ENCODE measurements at regions not wholly inside any gene's neighbourhood (a gene's known extent, or its start where the extent isn't known, plus 50 kb on each side); places are given as distances from the start of the nearest gene placed in this dataset.

GRCh38 chr14:27929797-27930347, 836.7 kb upstream of the FOXG1 start:
- no peak for TF ChIP-seq CTCF (IDR thresholded peaks at IDR 0.05; ENCODE audit: borderline replicate concordance, insufficient read depth, low read depth, low read length)
- no peak overlapping the region for H3K4me3 ChIP-seq (ENCODE audit: low read depth, low read length)

GRCh38 chr14:27938392-27938791, 828.2 kb upstream of the FOXG1 start:
- no peak for TF ChIP-seq CTCF (IDR thresholded peaks at IDR 0.05; ENCODE audit: borderline replicate concordance, insufficient read depth, low read depth, low read length)
- no peak overlapping the region for H3K4me3 ChIP-seq (ENCODE audit: low read depth, low read length)

GRCh38 chr14:27945512-27945911, 821.1 kb upstream of the FOXG1 start:
- no peak overlapping the region for H3K4me3 ChIP-seq (ENCODE audit: low read depth, low read length)
- no peak for TF ChIP-seq CTCF (IDR thresholded peaks at IDR 0.05; ENCODE audit: borderline replicate concordance, insufficient read depth, low read depth, low read length)

- no peak overlapping the region for H3K4me3 ChIP-seq (ENCODE audit: low read depth, low read length)
- TF ChIP-seq CTCF (IDR thresholded peaks at IDR 0.05; ENCODE audit: borderline replicate concordance, insufficient read depth, low read depth, low read length), result no peak
Observed at GRCh38 chr14:27958757-27959156, 807.8 kb upstream of the FOXG1 start.

GRCh38 chr14:27995691-27996090, 770.9 kb upstream of the FOXG1 start:
- H3K4me3 ChIP-seq (ENCODE audit: low read depth, low read length), result no peak overlapping the region
- no peak for TF ChIP-seq CTCF (IDR thresholded peaks at IDR 0.05; ENCODE audit: borderline replicate concordance, insufficient read depth, low read depth, low read length)

GRCh38 chr14:28001002-28001401, 765.6 kb upstream of the FOXG1 start:
- H3K4me3 ChIP-seq (ENCODE audit: low read depth, low read length), result no peak overlapping the region
- no peak for TF ChIP-seq CTCF (IDR thresholded peaks at IDR 0.05; ENCODE audit: borderline replicate concordance, insufficient read depth, low read depth, low read length)

GRCh38 chr14:28012629-28013415, 753.8 kb upstream of the FOXG1 start:
- H3K4me3 ChIP-seq (ENCODE audit: low read depth, low read length), result no peak overlapping the region
- no peak for TF ChIP-seq CTCF (IDR thresholded peaks at IDR 0.05; ENCODE audit: borderline replicate concordance, insufficient read depth, low read depth, low read length)

All from GM12875 (cell line).